ENCODE measurements at regions not wholly inside any gene's neighbourhood (a gene's known extent, or its start where the extent isn't known, plus 50 kb on each side); places are given as distances from the start of the nearest gene placed in this dataset.

- DNase-seq, result no peak
- no peak overlapping the region for H3K27ac Mint-ChIP-seq
- H3K9me3 Mint-ChIP-seq, result no peaks in the 10 kb centered on the region
- intact Hi-C loops (cut with micrococcal nuclease), result no loop called here
- ChIA-PET CTCF (interaction anchor here (1.1 kb wide), 1 partner anchor 10 kb away, joined by 3 read pairs; no protein-coding TSS in a partner anchor), POLR2A (no interaction called here)
- H3K4me3 Mint-ChIP-seq, result no peak overlapping the region
- H3K27me3 Mint-ChIP-seq, result no peaks in the 10 kb centered on the region
- H3K36me3 Mint-ChIP-seq, result no peaks in the 10 kb centered on the region
- no peaks in the 10 kb centered on the region for H3K4me1 Mint-ChIP-seq (ENCODE audit: low read depth)
Measured at GRCh38 chr5:167790462-167791260, 500.8 kb upstream of the WWC1 start.

DNA sequence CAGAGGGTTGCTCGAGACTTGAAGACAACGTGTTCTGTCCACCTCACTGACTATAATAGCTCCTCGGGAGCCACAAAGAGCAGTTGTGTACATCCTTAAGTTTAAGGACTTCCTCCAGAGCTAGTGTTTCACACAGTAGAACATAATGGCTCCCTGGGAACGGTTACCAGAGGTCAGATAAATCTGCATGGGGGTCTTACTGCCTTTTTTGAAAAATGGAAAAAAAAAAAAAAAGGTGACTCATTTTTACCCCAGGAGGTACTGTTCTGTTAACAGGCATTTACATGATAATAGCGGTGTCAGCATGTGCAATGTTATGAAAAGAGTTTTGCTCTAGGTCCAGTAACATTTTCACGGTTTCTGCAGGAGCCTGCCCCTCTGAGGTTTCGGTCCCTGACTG, 498.9 kb upstream of the WWC1 start:
- CTCF ChIA-PET, result no interaction called here

GRCh38 chr5:167793700-167794099, 497.7 kb upstream of the WWC1 start:
- intact Hi-C loops (cut with micrococcal nuclease), result no loop called here
- Mint-ChIP-seq H3K27me3 (no peaks in the 10 kb centered on the region), H3K36me3 (no peaks in the 10 kb centered on the region), H3K4me3 (no peak overlapping the region), H3K27ac (no peak overlapping the region), H3K9me3 (no peaks in the 10 kb centered on the region), H3K4me1 (ENCODE audit: low read depth) (no peaks in the 10 kb centered on the region)
- POLR2A ChIA-PET, result interaction anchor here (0.7 kb wide), 1 partner anchor 61 kb away, joined by 3 read pairs; no protein-coding TSS in a partner anchor
- DNase-seq, result no peak
- CTCF ChIA-PET, result no interaction called here

More for the DNA sequence above, 498.9 kb upstream of the WWC1 start:
- no peak overlapping the region for H3K27ac Mint-ChIP-seq
- DNase-seq, result no peak
- intact Hi-C loops (cut with micrococcal nuclease), result no loop called here
- no peaks in the 10 kb centered on the region for H3K9me3 Mint-ChIP-seq
- POLR2A ChIA-PET, result no interaction called here
- H3K27me3 Mint-ChIP-seq, result no peaks in the 10 kb centered on the region
- H3K4me1 Mint-ChIP-seq (ENCODE audit: low read depth), result no peaks in the 10 kb centered on the region
- H3K36me3 Mint-ChIP-seq, result no peaks in the 10 kb centered on the region
- H3K4me3 Mint-ChIP-seq, result no peak overlapping the region

DNA sequence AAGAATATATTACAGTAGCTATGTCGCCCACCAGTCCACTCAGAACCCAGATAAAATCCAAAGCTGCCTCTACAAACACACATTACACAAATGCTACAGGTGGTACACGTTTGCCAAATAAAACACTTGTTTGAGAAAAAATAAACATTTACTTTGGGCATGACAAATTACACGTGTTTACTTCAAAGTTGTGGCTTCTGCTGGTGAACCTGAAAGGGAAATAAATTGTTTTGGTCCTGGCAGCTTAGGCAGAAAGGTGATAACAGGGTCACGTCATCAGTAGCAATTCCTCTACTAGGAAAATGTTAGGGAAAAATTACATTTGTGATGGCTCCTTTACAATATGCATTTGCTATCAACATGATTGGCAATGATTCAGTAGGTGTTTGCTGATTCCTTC, 497.3 kb upstream of the WWC1 start:
- no peak overlapping the region for H3K27ac Mint-ChIP-seq
- POLR2A ChIA-PET, result no interaction called here

DNA sequence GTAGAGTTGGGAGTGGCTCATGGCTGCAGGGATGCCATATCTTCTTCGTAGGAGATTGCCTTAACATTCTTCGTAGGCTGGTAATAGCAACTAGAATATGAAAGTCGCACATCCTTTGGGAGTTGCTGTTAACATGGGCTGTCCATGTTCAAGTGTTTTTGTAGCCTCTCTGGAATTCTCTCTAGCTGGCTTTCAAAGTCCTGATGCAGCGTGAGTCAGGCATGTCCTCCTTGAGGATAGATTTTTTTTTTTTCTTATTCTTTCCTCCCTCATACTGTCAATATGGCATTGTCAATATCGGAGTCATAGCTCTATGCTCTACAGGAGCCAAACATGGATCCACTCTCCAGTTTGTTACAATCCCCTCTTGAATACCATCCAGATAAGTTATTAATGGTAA, 494.8 kb upstream of the WWC1 start:
- CTCF ChIA-PET, result no interaction called here
- Mint-ChIP-seq H3K27me3 (no peaks in the 10 kb centered on the region), H3K27ac (no peak overlapping the region), H3K36me3 (no peaks in the 10 kb centered on the region), H3K4me3 (no peak overlapping the region), H3K4me1 (ENCODE audit: low read depth) (no peaks in the 10 kb centered on the region), H3K9me3 (no peaks in the 10 kb centered on the region)
- no peak for DNase-seq
- intact Hi-C loops (cut with micrococcal nuclease), result no loop called here
- POLR2A ChIA-PET, result no interaction called here

More for the DNA sequence above, 497.3 kb upstream of the WWC1 start:
- Mint-ChIP-seq H3K9me3 (no peaks in the 10 kb centered on the region), H3K4me1 (ENCODE audit: low read depth) (no peaks in the 10 kb centered on the region), H3K4me3 (no peak overlapping the region), H3K36me3 (no peaks in the 10 kb centered on the region), H3K27me3 (no peaks in the 10 kb centered on the region)
- CTCF ChIA-PET, result no interaction called here
- DNase-seq, result no peak
- intact Hi-C loops (cut with micrococcal nuclease), result no loop called here

DNA sequence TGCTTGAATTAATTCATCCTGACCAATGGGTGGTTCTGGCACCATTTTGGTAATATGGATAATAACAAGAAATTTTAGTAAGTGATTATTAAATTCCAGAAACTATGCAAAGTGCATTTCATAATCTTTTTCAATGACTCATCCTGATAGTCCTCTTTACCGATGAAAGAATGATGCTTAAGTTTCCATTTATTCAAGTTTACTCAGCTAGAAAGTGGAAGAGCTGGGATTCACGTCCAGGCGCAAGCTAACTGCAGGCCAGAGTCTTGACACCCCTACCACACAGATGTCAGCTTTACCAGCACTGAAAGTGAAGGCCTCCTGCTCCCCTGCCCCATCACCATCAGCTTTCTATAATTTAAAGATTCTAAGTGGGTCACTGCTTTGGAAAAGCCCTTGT, 493.5 kb upstream of the WWC1 start:
- Mint-ChIP-seq H3K27ac (no peak overlapping the region), H3K4me3 (no peak overlapping the region), H3K4me1 (ENCODE audit: low read depth) (no peaks in the 10 kb centered on the region), H3K36me3 (no peaks in the 10 kb centered on the region), H3K27me3 (no peaks in the 10 kb centered on the region), H3K9me3 (no peaks in the 10 kb centered on the region)
- POLR2A ChIA-PET, result no interaction called here
- no peak for DNase-seq
- intact Hi-C loops (cut with micrococcal nuclease), result no loop called here
- CTCF ChIA-PET, result no interaction called here

DNA sequence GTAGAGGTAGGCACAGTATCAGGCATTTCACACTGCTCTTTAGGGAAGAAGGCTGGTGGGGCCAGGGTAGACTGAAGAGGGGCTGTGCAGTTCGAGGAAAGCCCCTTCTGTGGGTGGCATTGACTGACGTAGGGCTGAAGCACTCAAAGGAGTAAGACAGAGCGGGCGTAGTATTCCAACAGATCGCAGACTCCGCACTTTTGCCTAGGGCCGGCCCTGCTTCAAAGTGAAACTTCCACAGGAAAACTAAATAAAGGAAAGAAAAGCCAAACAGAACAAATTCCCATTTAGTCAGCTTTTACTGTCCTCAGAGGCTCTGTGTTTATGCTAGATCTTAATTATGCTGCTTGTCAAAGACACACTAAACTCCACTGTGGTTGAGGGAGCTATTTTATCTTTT, 493.0 kb upstream of the WWC1 start:
- CTCF ChIA-PET, result no interaction called here
- intact Hi-C loops (cut with micrococcal nuclease), result no loop called here
- DNase-seq, result no peak

GRCh38 chr5:167800427-167800826, 491.0 kb upstream of the WWC1 start:
- intact Hi-C loops (cut with micrococcal nuclease), result no loop called here
- no peaks in the 10 kb centered on the region for H3K27me3 Mint-ChIP-seq
- H3K4me1 Mint-ChIP-seq (ENCODE audit: low read depth), result no peaks in the 10 kb centered on the region
- DNase-seq, result no peak
- ChIA-PET CTCF (no interaction called here), POLR2A (no interaction called here)
- no peaks in the 10 kb centered on the region for H3K9me3 Mint-ChIP-seq
- H3K36me3 Mint-ChIP-seq, result no peaks in the 10 kb centered on the region
- H3K4me3 Mint-ChIP-seq, result no peak overlapping the region
- no peak overlapping the region for H3K27ac Mint-ChIP-seq

More for the DNA sequence above, 493.0 kb upstream of the WWC1 start:
- Mint-ChIP-seq H3K4me3 (no peak overlapping the region), H3K27me3 (no peaks in the 10 kb centered on the region), H3K36me3 (no peaks in the 10 kb centered on the region), H3K4me1 (ENCODE audit: low read depth) (no peaks in the 10 kb centered on the region), H3K9me3 (no peaks in the 10 kb centered on the region), H3K27ac (no peak overlapping the region)
- POLR2A ChIA-PET, result no interaction called here

- intact Hi-C loops (cut with micrococcal nuclease), result no loop called here
- ChIA-PET CTCF (no interaction called here), POLR2A (no interaction called here)
- H3K36me3 Mint-ChIP-seq, result no peaks in the 10 kb centered on the region
- no peak overlapping the region for H3K27ac Mint-ChIP-seq
- H3K9me3 Mint-ChIP-seq, result no peaks in the 10 kb centered on the region
- no peaks in the 10 kb centered on the region for H3K27me3 Mint-ChIP-seq
- no peak overlapping the region for H3K4me3 Mint-ChIP-seq
- no peak for DNase-seq
- no peaks in the 10 kb centered on the region for H3K4me1 Mint-ChIP-seq (ENCODE audit: low read depth)
Measured at GRCh38 chr5:167801999-167802398, 489.4 kb upstream of the WWC1 start.

- Mint-ChIP-seq H3K27me3 (no peaks in the 10 kb centered on the region), H3K4me3 (no peak overlapping the region), H3K36me3 (no peaks in the 10 kb centered on the region), H3K27ac (no peak overlapping the region), H3K4me1 (ENCODE audit: low read depth) (no peaks in the 10 kb centered on the region), H3K9me3 (no peaks in the 10 kb centered on the region)
- POLR2A ChIA-PET, result no interaction called here
- intact Hi-C loops (cut with micrococcal nuclease), result no loop called here
- DNase-seq, result no peak
- CTCF ChIA-PET, result no interaction called here
Measured at GRCh38 chr5:167802755-167803431, 488.6 kb upstream of the WWC1 start.

DNA sequence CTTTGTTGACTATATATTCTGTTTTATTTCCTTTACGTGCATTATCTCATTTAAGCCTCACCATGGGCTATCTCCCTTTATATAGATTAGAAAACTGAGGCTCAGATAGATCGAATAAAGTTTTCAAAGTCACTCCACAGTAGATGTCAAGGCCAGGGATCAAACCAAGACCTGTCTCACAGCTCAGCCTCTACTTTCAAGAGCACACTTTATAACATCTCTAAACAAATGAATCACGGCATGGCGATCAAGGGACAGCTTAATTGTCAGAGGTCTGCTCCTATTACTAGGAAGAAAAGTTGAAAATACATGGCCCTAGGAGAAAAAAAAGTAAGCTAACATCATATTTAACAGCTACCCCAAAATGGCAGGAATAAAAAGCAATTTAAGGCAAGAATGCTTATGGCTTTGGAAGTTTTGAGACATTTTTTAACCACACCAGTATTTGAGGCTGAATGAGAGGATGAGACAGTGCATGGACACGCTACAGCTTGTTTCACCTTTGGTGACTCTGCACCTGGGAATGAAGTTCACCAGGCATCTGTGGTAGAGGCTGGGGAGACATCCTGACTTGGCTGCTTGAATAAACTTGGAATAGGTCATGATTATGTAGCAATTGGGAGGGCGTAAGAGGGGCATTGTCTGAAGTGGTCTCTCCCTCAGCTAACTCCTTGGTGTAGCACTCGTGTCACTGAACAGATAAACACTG, 486.8 kb upstream of the WWC1 start:
- intact Hi-C loops (cut with micrococcal nuclease), result no loop called here
- ChIA-PET CTCF (no interaction called here), POLR2A (no interaction called here)
- Mint-ChIP-seq H3K4me1 (ENCODE audit: low read depth) (no peaks in the 10 kb centered on the region), H3K27ac (no peak overlapping the region), H3K36me3 (no peaks in the 10 kb centered on the region), H3K4me3 (no peak overlapping the region), H3K27me3 (no peaks in the 10 kb centered on the region), H3K9me3 (no peaks in the 10 kb centered on the region)
- DNase-seq, result no peak

DNA sequence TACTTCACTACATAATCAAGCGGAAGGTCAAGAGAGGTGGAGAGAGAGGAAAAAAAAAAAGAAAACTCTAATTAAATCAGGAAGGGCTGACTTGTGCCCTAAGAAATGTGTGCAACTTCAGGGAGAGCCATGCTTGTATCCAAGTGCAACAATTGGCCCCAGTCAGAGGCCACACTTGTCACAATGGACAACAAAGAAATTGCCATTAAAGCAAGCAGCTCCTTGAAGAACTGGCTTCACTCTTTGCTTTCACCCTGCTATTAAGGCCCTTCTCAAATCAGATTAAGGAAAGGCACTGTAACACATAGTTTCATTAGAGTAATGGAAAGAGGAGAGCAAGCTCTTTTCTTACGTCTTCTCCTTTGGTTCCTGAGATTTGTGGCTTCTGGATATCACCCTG, 480.9 kb upstream of the WWC1 start:
- intact Hi-C loops (cut with micrococcal nuclease), result no loop called here
- H3K4me3 Mint-ChIP-seq, result no peak overlapping the region

More for the DNA sequence above, 480.9 kb upstream of the WWC1 start:
- ChIA-PET POLR2A (interaction anchor here (0.6 kb wide), 1 partner anchor 45 kb away, joined by 3 read pairs; no protein-coding TSS in a partner anchor), CTCF (no interaction called here)
- Mint-ChIP-seq H3K36me3 (no peaks in the 10 kb centered on the region), H3K27me3 (no peaks in the 10 kb centered on the region), H3K27ac (no peak overlapping the region), H3K4me1 (ENCODE audit: low read depth) (no peaks in the 10 kb centered on the region), H3K9me3 (no peaks in the 10 kb centered on the region)
- DNase-seq, result no peak
